Ishikawa (cell line): ENCODE measurements at regions not wholly inside any gene's neighbourhood (a gene's known extent, or its start where the extent isn't known, plus 50 kb on each side); places are given as distances from the start of the nearest gene placed in this dataset.

Source experiments
- CEBPB ChIP-seq: IDR thresholded peaks from 2 replicates; pipeline ENCODE4 v1.6.1; 2012
- CREB1 ChIP-seq: IDR thresholded peaks from 2 replicates; pipeline ENCODE4 v1.6.1; 2012; ENCODE audit warnings: low read depth
- EGR1 ChIP-seq: IDR thresholded peaks from 2 replicates; pipeline ENCODE4 v1.6.1; 2012
- EP300 ChIP-seq: IDR thresholded peaks from 2 replicates; pipeline ENCODE4 v1.6.1; 2012; ENCODE audit warnings: borderline replicate concordance
- FOXM1 ChIP-seq: IDR thresholded peaks from 2 replicates; pipeline ENCODE4 v1.6.1; 2012; ENCODE audit warnings: low read depth, borderline replicate concordance
- NFIC ChIP-seq: IDR thresholded peaks from 2 replicates; pipeline ENCODE4 v1.6.1; 2012
- TAF1 ChIP-seq: IDR thresholded peaks from 2 replicates; pipeline ENCODE4 v1.6.1; 2012; ENCODE audit warnings: low read depth, mild to moderate bottlenecking
- YY1 ChIP-seq: IDR thresholded peaks from 2 replicates; pipeline ENCODE4 v1.6.1; 2012; ENCODE audit warnings: low read depth
- TF ChIP-seq, protein P1 (sequence below): IDR thresholded peaks from 2 replicates; pipeline ENCODE4 v1.6.1; 2012
- TF ChIP-seq, protein P2 (sequence below): IDR thresholded peaks from 2 replicates; pipeline ENCODE4 v1.6.1; 2012; ENCODE audit warnings: low read depth, mild to moderate bottlenecking
- TF ChIP-seq, protein P3 (sequence below): IDR thresholded peaks from 2 replicates; pipeline ENCODE4 v1.6.1; 2012

DNA sequence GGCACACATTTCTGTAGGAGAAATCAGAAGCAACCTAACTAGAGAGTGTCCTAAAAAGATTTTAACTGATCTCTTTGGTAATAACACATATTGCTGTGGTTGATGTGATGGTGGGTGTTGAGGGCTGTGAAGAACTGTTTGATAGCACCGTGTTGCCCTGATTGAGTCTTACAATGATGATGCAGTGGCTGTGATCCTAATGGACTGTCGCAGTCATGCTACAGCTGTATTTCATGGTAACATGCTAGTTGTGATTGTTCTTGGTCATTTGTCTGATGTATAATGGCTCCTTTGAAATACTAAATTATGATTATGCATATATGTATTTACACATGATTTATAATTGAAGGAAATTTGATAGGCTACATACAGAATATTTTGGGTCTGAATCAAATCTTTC lies 82.5 kb upstream of the MMADHC start:
- TF ChIP-seq YY1, result no peak
- no peak for TF ChIP-seq EP300
- TF ChIP-seq, protein P1, sequence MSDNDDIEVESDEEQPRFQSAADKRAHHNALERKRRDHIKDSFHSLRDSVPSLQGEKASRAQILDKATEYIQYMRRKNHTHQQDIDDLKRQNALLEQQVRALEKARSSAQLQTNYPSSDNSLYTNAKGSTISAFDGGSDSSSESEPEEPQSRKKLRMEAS, result no peak
- no peak for TF ChIP-seq TAF1
- TF ChIP-seq CREB1, result no peak
- TF ChIP-seq CEBPB, result no peak
- TF ChIP-seq, protein P2, sequence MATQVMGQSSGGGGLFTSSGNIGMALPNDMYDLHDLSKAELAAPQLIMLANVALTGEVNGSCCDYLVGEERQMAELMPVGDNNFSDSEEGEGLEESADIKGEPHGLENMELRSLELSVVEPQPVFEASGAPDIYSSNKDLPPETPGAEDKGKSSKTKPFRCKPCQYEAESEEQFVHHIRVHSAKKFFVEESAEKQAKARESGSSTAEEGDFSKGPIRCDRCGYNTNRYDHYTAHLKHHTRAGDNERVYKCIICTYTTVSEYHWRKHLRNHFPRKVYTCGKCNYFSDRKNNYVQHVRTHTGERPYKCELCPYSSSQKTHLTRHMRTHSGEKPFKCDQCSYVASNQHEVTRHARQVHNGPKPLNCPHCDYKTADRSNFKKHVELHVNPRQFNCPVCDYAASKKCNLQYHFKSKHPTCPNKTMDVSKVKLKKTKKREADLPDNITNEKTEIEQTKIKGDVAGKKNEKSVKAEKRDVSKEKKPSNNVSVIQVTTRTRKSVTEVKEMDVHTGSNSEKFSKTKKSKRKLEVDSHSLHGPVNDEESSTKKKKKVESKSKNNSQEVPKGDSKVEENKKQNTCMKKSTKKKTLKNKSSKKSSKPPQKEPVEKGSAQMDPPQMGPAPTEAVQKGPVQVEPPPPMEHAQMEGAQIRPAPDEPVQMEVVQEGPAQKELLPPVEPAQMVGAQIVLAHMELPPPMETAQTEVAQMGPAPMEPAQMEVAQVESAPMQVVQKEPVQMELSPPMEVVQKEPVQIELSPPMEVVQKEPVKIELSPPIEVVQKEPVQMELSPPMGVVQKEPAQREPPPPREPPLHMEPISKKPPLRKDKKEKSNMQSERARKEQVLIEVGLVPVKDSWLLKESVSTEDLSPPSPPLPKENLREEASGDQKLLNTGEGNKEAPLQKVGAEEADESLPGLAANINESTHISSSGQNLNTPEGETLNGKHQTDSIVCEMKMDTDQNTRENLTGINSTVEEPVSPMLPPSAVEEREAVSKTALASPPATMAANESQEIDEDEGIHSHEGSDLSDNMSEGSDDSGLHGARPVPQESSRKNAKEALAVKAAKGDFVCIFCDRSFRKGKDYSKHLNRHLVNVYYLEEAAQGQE, result no peak
- TF ChIP-seq, protein P3, sequence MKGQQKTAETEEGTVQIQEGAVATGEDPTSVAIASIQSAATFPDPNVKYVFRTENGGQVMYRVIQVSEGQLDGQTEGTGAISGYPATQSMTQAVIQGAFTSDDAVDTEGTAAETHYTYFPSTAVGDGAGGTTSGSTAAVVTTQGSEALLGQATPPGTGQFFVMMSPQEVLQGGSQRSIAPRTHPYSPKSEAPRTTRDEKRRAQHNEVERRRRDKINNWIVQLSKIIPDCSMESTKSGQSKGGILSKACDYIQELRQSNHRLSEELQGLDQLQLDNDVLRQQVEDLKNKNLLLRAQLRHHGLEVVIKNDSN, result no peak
- no peak for TF ChIP-seq FOXM1
- TF ChIP-seq NFIC, result no peak
- no peak for TF ChIP-seq EGR1
